Stimulated activated CD4-positive, alpha-beta T cell treated with anti-CD3 and anti-CD28 coated beads, Interleukin-1b, Interleukin-23, amount 100 ng/mL, for 24 hours (primary cell): ENCODE measurements at regions not wholly inside any gene's neighbourhood (a gene's known extent, or its start where the extent isn't known, plus 50 kb on each side); places are given as distances from the start of the nearest gene placed in this dataset.

Experiments
- DNase-seq, 4 experiments: peaks; one replicate each; pipeline ENCODE4 v3.0.0-alpha.2; 2020; ENCODE audit warnings: low read depth in 4 of 4, low spot score in 1 of 4

DNA sequence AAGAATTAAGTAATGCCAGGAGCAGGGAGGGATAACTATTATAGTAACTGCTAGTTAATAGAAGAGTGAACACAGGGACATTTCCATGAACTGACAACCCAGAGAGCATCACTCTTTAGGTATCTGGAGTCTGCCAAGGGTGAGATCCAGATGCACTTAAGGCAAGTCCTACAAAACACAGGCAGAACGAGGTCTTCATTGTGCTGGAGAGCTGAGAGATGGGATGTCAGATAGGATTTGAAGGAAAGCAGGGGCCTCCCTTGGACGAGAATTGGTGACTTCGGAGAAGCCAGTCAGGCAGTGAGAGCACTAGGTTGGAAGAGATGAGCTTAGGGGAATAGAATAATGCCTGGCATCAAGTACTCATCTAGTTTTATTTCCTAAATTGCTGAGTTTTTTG is 684.5 kb downstream of the GATA3 start:
- no peak for DNase-seq

DNA sequence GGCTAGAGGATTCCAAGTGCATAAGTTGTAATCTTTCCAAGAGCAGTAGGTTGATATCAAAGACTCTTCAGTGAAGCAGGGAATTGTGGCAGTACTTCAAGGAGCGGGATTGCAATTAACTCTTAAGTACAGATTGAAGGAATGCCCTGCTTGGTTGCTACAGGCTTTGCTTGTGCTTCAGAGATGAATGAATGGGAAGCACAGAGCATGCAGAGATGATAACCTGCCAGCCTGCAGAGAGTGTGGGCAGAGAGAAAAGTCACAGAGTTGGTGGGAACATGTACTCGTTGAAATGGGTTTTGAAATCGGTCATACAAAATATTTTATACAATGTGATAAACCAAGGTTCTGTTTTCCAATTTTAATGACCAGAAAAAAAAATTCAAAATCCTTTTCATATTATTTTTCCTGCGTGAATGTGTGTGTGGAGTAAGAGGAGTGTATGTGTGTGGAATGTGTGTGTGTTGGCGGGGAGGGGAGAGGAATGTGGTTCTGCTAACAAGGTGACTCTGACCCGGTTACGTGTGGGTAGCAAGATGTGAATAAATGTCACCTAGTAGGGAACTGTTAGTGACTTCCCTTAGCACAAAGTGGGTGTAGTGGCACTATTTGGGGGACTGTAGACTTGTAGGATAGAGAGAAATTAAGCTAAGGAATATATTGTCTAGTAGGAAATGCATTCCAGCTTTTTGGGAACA is 697.8 kb downstream of the GATA3 start:
- no peak for DNase-seq

DNA sequence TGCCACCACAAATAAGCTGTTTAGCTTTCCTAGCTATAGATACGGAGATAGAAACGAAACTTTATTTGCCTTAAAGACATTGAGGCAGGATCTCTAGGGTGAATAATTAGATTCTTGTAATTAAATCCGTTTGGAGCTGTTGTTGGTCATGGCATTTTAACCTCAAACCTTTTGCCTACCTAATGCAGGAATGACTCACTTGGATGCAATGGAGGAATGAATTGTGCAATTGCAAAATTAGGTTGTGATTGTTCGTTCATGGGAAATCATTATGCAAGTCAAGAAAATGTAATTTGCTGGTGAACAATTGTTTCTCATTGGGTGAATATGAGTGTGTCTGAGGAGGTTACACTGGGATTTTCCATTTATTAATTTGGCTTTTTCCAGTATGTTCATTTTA is 703.5 kb downstream of the GATA3 start:
- no peak for DNase-seq

DNA sequence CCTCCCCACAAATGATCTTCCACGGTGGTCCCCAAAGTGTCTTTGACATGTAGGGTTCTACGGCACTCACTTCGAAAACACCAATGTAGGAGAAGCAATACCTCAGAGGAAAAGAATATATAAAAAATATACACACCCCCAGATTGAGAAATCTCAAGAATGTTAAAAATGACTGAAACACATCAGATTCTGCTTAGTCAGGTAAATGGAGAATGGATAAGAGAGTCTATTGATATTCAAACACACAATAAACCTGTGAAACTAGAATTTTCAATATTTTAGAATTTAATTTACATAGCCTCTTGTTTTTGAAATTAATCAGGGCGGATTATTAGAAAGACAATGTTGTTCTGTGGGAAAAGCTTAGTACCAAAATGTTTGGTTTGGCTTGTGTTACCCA is 712.4 kb downstream of the GATA3 start:
- no peak for DNase-seq

DNA sequence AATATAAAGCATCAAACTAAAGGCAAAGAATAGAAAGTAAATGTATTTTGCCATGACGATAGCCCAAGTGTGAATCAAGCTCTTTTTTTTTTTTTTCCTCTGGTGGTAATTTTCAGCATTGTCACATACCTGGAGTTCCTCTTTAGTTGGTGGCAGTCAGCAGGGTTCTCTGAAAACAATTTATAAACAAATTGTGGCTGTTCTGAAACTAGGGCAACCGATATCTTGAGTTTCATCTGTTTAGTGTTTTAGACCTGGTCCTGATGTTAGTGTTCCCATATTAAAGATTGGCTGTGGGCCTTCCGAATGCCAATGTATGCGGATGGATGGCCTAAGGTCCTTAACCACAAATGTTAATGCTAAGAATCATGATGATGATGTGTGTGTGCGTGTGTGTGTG is 713.1 kb downstream of the GATA3 start:
- DNase-seq: no peak

DNA sequence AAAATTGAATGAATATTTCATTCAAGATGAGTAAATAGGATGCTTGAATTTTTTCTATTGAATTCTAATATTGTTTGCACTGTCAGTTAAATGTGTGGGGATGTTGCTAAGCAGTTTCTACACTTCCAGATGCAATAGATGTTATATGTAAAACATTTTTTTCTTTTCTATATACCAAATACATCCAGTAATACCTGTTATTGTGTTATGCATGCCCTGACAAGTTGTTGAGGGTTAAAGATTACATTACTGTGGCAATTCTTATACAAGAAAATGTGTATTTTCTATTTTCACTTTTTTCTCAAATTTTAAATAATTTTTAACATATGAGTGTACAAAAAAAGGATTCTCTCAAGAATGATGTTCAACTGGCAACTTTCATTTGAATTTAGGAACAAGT is 713.9 kb downstream of the GATA3 start:
- DNase-seq: no peak

DNA sequence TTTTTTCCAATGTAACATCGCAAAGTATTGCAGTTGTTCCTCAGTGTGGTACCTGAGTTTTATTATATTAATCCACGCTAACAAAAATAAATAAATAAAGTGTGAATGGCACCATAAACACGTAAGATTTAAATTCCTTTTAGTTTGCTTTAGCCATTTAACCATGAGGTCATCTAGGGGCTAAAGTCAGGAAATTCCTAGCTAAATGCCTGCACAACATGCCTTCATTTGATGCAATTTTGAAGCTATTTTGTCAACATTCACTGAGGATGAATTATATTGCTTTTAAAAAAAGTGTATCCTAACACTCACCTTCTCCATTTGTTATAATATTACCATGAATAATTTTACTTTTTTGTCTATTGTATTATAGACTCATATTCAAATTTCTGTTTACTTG is 714.4 kb downstream of the GATA3 start:
- DNase-seq: no peak

DNA sequence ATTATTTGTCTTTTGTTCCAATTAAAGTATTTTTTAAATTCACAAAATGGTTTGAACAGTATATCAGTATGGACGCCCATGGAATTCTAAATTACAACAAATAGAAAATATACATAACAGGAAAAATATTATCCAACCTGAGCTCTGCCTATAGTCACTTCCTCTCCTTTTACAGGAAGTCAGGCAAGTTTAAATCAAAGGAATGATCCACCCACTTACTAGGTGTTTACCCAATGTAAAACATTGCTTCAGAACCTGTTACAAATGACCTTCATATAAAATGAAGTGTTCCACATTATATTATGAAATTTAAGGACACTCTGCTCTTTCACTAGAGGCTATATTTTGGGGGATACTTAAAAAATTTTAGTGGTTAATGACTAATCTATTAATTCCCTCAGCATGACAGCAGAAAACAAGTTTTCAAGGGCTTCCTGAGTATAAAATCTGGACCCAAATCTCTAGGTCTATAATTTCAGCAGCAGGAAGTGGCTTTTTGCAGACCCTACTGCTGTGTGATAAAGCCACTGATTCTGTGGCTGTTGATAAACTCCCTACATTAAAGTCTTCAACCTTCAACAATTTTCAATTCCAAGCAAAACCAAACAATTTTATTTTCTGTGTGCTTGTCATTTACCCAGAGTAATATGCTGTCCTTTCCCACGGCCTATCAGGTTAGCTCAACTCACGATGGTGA is 722.6 kb downstream of the GATA3 start:
- no peak for DNase-seq

DNA sequence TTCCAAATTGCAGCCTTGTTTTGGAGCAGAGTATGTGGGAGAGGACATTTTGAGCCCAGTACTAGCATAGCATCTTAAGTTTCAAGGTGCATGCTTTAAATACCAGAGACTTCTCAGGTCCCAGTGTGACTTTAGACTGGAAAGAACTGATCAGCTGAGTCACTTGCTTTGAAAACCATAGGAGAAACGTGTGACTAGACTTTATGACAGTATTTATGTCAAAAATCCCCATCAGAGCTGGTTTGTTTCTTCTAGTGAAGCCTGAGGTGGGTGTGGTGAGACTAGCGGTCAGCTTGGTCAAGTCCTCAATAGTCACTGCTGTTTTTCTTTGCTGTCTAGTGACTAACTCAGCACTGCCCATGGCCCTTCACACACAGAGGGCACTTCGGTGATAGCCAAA is 724.2 kb downstream of the GATA3 start:
- DNase-seq: no peak

DNA sequence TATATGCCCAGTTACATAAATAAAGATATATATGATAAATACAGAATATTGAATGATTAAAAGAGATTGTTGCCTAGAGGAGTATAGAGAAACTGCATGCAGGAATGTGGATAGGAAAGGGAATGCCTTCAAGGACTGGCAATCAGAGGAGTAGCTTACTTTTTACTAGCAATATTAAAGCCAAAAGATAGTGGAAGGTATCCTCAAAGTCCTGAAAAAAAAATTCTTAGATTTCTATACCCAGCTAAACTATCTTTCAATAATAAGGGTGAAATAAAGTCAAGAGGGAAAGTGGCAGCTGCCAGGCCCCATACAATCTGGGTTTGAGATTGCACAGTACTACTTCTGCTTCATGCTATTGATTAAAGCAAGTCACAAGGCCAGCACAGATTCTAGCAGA is 733.2 kb downstream of the GATA3 start:
- DNase-seq: no peak

DNA sequence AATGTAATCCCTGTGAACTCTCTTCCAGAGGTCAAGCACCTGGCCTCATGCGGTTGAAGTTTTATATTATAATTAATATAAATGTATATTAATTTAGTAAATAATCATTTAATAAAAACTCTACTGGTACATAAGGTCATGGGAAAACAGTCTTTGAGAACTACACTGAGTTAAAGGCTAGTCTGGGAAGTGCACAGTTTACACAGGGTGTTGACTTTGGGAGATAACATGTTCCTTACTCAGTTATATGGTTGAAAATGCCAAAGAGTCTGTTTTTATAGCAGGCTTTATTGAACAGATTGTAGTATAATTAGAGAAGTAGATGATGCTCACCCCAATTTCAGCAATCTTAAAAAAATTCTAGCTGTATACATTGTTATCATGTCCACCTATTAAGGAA is 735.9 kb downstream of the GATA3 start:
- DNase-seq: no peak

DNA sequence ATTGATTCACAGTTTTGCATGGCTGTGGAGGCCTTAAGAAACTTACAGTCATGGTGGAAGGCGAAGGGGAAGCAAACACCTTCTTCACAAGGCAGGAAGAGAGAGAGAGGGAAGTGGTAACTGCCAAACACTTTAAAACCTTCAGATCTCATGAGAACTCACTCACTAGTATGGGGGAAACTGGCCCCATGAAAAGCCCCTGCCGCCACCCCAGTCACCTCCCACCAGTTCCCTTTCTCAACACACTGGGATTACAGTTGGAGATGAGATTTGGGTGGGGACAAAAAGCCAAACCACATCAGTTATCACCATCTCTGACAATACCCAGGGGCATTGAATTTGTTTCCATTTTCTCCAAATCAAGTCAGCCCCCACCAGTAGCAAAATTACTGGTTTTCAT is 740.4 kb downstream of the GATA3 start:
- DNase-seq: no peak

DNA sequence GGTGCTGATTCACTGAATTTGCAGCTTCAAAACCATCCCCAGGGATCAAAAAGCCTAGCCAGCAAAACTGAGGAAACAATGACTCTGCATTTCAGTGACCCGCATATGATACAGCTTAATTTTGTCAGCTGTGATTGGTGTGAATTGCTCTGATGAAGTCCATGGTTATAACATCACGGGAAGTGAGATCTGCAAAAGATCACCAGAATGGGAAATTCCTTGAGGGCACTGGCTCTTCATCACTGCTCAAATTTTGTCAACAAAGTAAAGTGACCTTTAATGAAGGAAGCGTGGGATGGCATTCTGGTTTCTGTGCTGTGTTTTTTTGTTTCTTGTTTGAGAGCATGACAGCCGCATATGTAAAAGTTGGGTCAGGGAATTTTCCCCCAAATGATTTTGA is 745.9 kb downstream of the GATA3 start:
- DNase-seq: no peak

DNA sequence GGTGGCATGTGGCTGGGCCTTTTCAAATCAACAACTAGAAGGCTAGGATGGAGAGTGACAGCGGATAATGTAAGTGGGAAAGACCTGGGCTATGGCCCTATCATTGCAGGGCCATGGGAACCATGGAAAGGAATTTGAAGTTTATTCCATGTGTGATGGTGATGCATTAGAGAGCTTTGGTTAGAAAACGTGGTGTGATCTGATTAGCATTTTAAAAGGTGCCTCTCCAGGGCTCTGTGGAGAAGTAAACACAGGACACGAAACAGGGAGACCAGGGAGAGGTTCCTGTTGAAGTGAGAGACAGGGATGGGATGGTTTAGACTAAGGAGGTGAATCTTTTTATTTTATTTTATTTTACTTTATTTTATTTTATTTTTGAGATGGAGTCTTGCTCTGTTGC is 749.5 kb downstream of the GATA3 start:
- DNase-seq: no peak

DNA sequence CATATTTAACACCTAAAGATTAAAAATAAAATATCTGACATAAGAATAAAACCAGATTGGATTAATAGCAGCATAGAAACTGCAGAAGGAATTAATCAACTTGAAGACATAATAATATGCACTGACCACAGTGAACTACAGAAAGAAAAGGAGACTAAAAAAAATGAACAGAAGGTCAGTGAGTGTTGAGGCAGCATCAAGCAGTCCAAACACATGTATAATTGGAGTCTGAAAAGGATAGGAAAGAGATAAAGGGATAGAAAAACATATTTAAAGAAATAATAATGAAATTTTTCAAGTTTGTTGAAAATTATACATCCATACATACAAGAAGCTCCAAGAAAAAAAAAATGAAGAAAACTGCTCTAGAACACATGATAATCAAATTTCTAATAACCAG is 756.2 kb downstream of the GATA3 start:
- DNase-seq: no peak

DNA sequence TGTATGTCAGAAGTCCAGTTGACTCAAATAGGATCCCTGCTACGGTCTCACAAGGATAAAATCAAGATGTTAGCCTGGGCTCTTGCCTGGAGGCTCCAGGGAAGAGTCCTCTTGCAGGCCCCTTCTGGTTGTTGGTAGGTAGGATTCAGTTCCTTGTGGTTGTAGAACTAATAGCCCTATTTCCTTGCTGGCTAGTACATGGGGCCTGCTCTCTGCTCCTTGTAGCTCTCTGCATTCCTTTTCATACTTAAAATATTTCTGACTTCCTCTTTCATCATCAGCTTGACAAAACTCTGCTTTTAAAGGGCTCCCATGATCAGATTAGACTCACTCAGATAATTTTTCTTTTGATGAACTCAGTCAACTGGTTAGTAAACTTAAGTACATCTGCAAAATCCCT is 756.7 kb downstream of the GATA3 start:
- no peak for DNase-seq

DNA sequence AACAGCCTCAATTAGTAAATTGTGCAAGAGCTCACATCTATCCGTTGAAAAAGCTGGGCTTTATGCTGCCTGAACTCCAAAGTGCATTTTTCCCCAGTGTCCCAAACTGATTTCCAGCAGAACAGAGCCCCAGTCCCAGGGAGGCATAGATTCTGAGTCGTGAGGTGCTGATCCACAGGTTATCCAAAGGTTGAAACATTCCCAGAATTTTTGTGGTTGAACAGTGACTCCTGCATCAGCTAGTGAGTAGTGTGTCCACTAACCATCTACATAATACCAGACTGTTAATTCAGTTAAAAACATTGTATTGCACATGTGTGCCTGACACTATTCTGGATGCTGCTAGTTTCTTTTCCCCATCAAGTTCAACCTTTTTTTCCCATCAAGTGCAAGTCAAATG is 761.5 kb downstream of the GATA3 start:
- DNase-seq: no peak

DNA sequence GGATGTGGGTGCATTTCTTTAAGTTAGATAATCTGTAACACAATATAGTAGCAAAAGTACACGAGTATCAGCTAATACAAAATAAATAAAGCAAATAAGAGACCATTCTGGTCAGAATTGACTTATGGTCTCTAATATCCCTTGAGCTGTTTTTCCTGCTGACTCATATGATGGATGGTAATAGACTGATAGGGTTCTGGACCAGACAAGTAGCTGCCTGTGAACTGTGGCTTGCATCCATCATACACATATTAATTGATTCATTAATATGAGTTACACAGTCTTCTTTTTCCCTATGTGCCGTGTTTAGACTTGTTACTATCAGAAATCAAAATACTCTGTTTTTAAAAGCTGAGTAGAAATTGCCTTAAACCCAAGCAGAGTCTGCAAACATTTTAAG is 762.8 kb downstream of the GATA3 start:
- no peak for DNase-seq

DNA sequence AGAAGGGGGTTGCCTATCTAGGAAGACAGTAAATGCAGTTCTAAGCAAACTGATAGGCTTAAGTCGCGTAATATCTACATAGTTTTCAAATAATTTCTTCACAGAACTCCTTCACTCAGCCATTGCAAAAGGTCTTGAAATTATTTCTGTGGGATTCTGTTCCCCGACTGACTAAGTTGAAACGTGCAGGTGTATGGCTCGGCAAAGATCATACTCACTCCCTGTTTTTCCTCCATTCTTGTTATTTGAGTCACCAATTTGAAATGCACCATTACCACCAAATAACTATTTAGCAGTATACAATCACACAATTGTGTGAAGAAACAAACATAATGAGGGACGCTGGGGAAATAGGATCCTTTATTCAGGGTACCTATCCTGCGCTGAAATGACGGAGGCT is 771.1 kb downstream of the GATA3 start:
- DNase-seq: no peak

DNA sequence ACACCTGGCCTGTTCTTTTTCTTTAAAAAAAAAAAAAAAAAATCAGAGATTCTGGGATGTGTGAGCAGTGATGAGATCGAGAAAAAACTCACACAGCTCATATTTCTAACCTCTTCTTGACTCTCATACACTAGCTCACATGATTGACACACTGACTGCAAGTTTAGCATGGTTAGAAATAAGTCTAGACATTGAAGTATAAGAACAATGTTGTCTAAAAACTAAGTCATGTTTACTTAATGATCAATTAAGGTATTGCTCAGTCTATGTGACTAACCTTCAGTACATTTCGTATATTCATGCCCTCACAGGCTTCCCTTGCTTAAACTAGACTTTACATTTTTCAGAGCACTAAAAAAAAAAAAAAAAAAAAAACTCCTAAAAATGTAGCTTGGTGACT is 775.1 kb downstream of the GATA3 start:
- DNase-seq: no peak

DNA sequence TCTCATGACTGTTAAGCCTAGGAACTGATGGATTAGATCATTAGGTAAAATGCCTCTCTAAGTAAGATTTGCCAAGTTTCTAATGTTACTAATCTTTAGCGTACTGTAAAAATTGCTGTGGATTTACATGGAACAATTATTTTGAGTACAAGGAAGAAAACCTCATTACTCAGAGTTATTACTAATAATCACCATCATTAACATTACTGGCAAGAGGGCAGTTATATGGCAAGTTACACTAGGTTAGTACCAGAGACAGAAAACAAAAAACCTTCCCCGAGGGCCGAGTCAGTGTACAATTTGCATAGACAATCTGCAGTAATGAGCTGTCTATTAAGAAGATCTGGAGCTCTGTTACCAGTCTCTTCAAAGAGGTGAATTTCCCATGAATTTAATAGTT is 775.6 kb downstream of the GATA3 start:
- DNase-seq: no peak

DNA sequence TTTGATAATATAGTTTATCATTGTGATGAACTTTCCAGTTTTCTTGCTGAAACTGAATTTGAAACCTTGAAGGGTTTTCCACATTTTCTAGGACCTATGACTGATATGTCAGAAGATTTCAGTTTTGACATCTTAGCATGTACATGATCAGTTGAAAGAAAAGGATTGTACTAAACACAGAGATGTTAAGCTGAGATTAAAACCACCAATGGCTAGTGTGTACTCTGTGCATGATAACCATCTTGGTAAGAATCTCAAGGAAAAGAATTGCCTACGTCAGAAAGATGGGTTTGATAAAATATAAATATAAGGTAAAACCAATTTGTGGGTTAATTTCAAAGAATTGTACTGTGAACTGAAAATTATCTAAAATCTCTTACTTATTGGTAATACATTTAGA is 776.4 kb downstream of the GATA3 start:
- DNase-seq: no peak

DNA sequence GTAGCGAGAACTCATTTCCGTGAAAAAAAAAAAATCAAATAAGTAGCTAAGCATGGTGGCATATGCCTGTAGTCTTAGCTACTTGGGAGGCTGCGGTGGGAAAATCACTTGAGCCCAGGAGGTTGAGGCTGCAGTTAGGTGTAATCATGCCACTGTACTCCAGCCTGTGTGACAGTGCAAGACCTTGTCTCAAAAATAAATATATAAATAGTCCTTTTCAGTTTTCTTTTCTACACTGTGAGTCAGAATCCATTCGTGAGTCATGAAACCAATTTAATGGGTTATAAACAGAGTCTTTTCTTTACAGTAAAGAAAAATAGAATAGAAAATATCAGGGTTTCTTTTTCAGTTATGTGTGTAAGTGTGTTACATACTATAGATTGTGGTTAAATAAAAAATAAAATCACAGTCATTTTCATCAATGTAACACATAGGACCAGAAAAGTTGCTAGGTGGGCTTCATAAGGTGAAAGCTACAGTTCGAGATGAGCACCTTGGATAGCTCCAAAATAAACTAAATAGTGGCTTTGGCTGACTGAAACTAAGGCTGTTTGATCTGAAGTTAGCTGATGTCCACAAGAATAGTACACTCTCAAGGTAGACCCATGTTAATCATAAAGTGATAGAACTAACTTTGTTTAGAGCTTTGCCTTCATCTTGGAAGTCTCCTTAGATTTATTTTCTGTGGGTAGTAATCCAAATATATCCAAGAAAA is 781.1 kb downstream of the GATA3 start:
- DNase-seq: no peak
